HL-60 (cell line): ENCODE measurements at regions not wholly inside any gene's neighbourhood (a gene's known extent, or its start where the extent isn't known, plus 50 kb on each side); places are given as distances from the start of the nearest gene placed in this dataset.

Source experiments
- GABPA ChIP-seq: IDR thresholded peaks from 2 replicates; pipeline ENCODE4 v1.6.1; 2012; ENCODE audit warnings: low read depth
- TF ChIP-seq, protein P1 (sequence below): IDR thresholded peaks from one replicate; pipeline ENCODE4 v1.5.1; 2011; ENCODE audit warnings: low read length, control low read depth, inconsistent platforms; ENCODE audit not compliant: insufficient read depth

DNA sequence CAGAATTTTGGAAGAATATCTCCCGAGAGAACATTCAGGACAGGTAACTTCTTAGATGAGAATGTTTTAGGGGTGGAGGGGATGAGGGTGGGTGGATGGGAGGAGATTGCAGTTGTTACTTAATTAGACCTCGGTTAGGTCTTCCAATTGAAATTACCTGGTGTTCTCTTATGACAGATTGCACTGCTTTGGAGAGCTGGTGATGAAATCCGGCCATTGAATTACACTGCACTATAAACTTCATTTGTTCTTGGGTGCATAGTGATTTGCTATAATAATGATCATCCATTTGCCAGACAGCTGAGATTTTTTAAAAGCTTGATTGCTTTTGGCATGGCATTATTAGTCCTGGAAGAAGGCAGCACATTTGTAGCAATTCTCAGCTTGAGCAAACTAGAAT lies 427.6 kb downstream of the GBA3 start:
- TF ChIP-seq, protein P1, sequence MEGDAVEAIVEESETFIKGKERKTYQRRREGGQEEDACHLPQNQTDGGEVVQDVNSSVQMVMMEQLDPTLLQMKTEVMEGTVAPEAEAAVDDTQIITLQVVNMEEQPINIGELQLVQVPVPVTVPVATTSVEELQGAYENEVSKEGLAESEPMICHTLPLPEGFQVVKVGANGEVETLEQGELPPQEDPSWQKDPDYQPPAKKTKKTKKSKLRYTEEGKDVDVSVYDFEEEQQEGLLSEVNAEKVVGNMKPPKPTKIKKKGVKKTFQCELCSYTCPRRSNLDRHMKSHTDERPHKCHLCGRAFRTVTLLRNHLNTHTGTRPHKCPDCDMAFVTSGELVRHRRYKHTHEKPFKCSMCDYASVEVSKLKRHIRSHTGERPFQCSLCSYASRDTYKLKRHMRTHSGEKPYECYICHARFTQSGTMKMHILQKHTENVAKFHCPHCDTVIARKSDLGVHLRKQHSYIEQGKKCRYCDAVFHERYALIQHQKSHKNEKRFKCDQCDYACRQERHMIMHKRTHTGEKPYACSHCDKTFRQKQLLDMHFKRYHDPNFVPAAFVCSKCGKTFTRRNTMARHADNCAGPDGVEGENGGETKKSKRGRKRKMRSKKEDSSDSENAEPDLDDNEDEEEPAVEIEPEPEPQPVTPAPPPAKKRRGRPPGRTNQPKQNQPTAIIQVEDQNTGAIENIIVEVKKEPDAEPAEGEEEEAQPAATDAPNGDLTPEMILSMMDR = no peak
- no peak for TF ChIP-seq GABPA
